DOHH2 (cell line): ENCODE measurements at regions not wholly inside any gene's neighbourhood (a gene's known extent, or its start where the extent isn't known, plus 50 kb on each side); places are given as distances from the start of the nearest gene placed in this dataset.

Experiments
- H3F3A ChIP-seq: fragments of 200-600 bp; sonication (generic), shearing (Covaris generic); 2 replicates; pipeline ENCODE4 v1.6.0; 2016; ENCODE audit warnings: antibody characterized with exemption, mild to moderate bottlenecking; ENCODE audit not compliant: control insufficient read depth, insufficient read depth
- H3K27ac ChIP-seq: fragments of 200-600 bp; sonication (generic); 2 replicates; pipeline ENCODE4 v1.5.1; 2014; ENCODE audit warnings: low read depth, mild to moderate bottlenecking, low read length, moderate library complexity
- H3K27me3 ChIP-seq: fragments of 200-600 bp; sonication (generic); 2 replicates; pipeline ENCODE4 v1.6.1; 2014; ENCODE audit warnings: mild to moderate bottlenecking, low read length, mixed read lengths; ENCODE audit not compliant: control insufficient read depth
- H3K36me3 ChIP-seq: fragments of 200-600 bp; sonication (generic); 2 replicates; pipeline ENCODE4 v1.6.1; 2014; ENCODE audit warnings: mild to moderate bottlenecking, low read length, moderate library complexity, mixed read lengths; ENCODE audit not compliant: control insufficient read depth
- H3K4me1 ChIP-seq: fragments of 200-600 bp; sonication (generic); 2 replicates; pipeline ENCODE4 v1.6.1; 2014; ENCODE audit warnings: mild to moderate bottlenecking, low read length, mixed read lengths; ENCODE audit not compliant: control insufficient read depth
- H3K4me2 ChIP-seq: fragments of 200-600 bp; sonication (generic); 2 replicates; pipeline ENCODE4 v1.6.0; 2014; ENCODE audit warnings: mild to moderate bottlenecking, low read length, moderate library complexity
- H3K4me3 ChIP-seq: fragments of 200-600 bp; sonication (generic); 2 replicates; pipeline ENCODE4 v1.5.1; 2014; ENCODE audit warnings: mild to moderate bottlenecking, low read length, mixed read lengths
- H3K79me2 ChIP-seq: fragments of 200-600 bp; sonication (generic); 2 replicates; pipeline ENCODE4 v1.6.1; 2014; ENCODE audit warnings: mild to moderate bottlenecking, low read length, mixed read lengths; ENCODE audit not compliant: control insufficient read depth
- H3K9me2 ChIP-seq: fragments of 200-600 bp; sonication (generic); replicated peaks from 2 replicates; pipeline ENCODE4 v1.6.1; 2014; ENCODE audit warnings: mild to moderate bottlenecking, low read length, mixed read lengths; ENCODE audit not compliant: control insufficient read depth
- H3K9me3 ChIP-seq: fragments of 200-600 bp; sonication (generic); 2 replicates; pipeline ENCODE4 v1.6.1; 2014; ENCODE audit warnings: antibody characterized with exemption, low read length, mixed read lengths; ENCODE audit not compliant: control insufficient read depth, insufficient read depth
- H4K20me1 ChIP-seq: fragments of 200-600 bp; sonication (generic); 2 replicates; pipeline ENCODE4 v1.6.0; 2014; ENCODE audit warnings: low read depth, mild to moderate bottlenecking, antibody characterized with exemption, low read length, moderate library complexity; ENCODE audit not compliant: control insufficient read depth, insufficient read depth
- EZH2phosphoT487 ChIP-seq: fragments of 200-600 bp; sonication (generic); IDR thresholded peaks from 2 replicates; pipeline ENCODE4 v1.6.1; 2017; ENCODE audit warnings: borderline replicate concordance, mild to moderate bottlenecking, antibody characterized with exemption, low read length, moderate library complexity, mixed read lengths
- TF ChIP-seq, protein P1 (sequence below): fragments of 200-600 bp; sonication (generic); IDR thresholded peaks from one replicate; pipeline ENCODE4 v1.5.1; 2014; ENCODE audit warnings: antibody characterized with exemption, mild to moderate bottlenecking, low read depth, low read length; ENCODE audit not compliant: poor library complexity, severe bottlenecking

DNA sequence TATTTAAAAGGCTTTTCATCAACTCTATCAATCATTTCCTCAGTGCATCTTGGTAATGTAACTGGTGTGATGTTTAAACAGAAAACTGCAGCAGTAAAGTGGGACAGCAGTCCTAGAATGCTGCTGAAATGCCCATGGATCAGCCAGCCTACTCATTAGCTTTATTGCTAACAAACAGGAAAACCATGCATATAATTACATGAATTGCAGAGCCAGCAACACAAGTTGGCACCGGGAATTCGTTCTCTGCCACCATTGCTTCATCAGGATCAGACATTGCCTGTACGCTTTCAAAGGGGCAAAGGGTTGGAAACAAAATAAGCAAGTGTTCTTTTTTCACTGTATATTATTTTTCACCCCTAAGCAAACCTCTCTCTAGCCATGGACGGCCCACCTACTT, 276.2 kb upstream of the LRRC7 start:
- no peaks in the 10 kb centered on the region for H3K27me3 ChIP-seq
- no peak overlapping the region for H3K4me3 ChIP-seq

GRCh38 chr1:69292833-69293232, 274.9 kb upstream of the LRRC7 start:
- Histone ChIP-seq H4K20me1 (no peaks in the 10 kb centered on the region), H3K4me2 (no peak overlapping the region), H3K4me1 (peaks cover 40% of the 10 kb centered on the region)

More for the DNA sequence above, 276.2 kb upstream of the LRRC7 start:
- Histone ChIP-seq H3F3A (no peaks in the 10 kb centered on the region; the same call in 1 of the 2 replicates), H3K4me2 (no peak overlapping the region), H3K4me1 (peaks cover 39% of the 10 kb centered on the region), H3K27ac (no peak overlapping the region), H4K20me1 (no peaks in the 10 kb centered on the region), H3K36me3 (no peaks in the 10 kb centered on the region), H3K9me3 (no peaks in the 10 kb centered on the region), H3K9me2 (no peaks in the 10 kb centered on the region), H3K79me2 (no peaks in the 10 kb centered on the region)
- TF ChIP-seq, protein P1, sequence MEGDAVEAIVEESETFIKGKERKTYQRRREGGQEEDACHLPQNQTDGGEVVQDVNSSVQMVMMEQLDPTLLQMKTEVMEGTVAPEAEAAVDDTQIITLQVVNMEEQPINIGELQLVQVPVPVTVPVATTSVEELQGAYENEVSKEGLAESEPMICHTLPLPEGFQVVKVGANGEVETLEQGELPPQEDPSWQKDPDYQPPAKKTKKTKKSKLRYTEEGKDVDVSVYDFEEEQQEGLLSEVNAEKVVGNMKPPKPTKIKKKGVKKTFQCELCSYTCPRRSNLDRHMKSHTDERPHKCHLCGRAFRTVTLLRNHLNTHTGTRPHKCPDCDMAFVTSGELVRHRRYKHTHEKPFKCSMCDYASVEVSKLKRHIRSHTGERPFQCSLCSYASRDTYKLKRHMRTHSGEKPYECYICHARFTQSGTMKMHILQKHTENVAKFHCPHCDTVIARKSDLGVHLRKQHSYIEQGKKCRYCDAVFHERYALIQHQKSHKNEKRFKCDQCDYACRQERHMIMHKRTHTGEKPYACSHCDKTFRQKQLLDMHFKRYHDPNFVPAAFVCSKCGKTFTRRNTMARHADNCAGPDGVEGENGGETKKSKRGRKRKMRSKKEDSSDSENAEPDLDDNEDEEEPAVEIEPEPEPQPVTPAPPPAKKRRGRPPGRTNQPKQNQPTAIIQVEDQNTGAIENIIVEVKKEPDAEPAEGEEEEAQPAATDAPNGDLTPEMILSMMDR, result no peak
- TF ChIP-seq EZH2phosphoT487, result no peak

GRCh38 chr1:69294171-69294570, 273.6 kb upstream of the LRRC7 start:
- no peak for TF ChIP-seq EZH2phosphoT487
- TF ChIP-seq, protein P1, result no peak
- Histone ChIP-seq H3K79me2 (no peaks in the 10 kb centered on the region), H3K4me2 (peak overlapping the region; percentile 53), H3K4me1 (peaks cover 40% of the 10 kb centered on the region), H3F3A (no peaks in the 10 kb centered on the region; the same call in 1 of the 2 replicates), H3K27ac (peak overlapping the region; percentile 49), H3K9me3 (no peaks in the 10 kb centered on the region), H3K4me3 (peak overlapping the region; percentile 38), H3K27me3 (no peaks in the 10 kb centered on the region), H4K20me1 (no peaks in the 10 kb centered on the region), H3K36me3 (no peaks in the 10 kb centered on the region), H3K9me2 (no peaks in the 10 kb centered on the region)

More at GRCh38 chr1:69292833-69293232, 274.9 kb upstream of the LRRC7 start:
- no peak overlapping the region for H3K4me3 ChIP-seq
- no peak overlapping the region for H3K27ac ChIP-seq
- H3F3A ChIP-seq, result no peaks in the 10 kb centered on the region; the same call in 1 of the 2 replicates
- no peaks in the 10 kb centered on the region for H3K79me2 ChIP-seq
- H3K27me3 ChIP-seq, result no peaks in the 10 kb centered on the region
- H3K36me3 ChIP-seq, result no peaks in the 10 kb centered on the region
- H3K9me2 ChIP-seq, result no peaks in the 10 kb centered on the region
- no peak for TF ChIP-seq EZH2phosphoT487
- TF ChIP-seq, protein P1, result no peak
- no peaks in the 10 kb centered on the region for H3K9me3 ChIP-seq
